ENCODE measurements at regions not wholly inside any gene's neighbourhood (a gene's known extent, or its start where the extent isn't known, plus 50 kb on each side); places are given as distances from the start of the nearest gene placed in this dataset.

GRCh38 chr10:130435961-130436360, 299.8 kb downstream of the GLRX3 start:
- DNase-seq: no peak

GRCh38 chr10:130438861-130439260, 302.7 kb downstream of the GLRX3 start:
- no peak for DNase-seq

DNA sequence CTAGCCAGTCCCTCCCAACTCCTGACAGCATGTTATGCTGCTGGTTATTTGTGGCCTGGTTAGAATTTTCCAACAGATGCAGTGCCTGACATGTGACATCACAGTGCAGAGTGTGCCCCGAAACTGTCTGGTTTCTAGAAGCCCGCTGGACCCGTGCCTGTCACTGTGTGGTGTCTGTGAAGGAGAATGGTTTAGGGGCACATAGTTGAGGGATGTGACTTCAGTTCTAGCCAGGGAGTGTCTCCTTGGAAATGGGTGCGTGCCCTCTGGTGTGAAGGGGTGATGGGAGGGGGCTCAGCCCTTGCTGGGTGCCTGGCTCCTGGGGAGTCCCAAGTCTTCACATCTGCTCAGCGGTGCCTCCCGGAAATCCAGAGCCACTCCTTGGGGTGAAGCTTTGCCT, 303.6 kb downstream of the GLRX3 start:
- DNase-seq: no peak

DNA sequence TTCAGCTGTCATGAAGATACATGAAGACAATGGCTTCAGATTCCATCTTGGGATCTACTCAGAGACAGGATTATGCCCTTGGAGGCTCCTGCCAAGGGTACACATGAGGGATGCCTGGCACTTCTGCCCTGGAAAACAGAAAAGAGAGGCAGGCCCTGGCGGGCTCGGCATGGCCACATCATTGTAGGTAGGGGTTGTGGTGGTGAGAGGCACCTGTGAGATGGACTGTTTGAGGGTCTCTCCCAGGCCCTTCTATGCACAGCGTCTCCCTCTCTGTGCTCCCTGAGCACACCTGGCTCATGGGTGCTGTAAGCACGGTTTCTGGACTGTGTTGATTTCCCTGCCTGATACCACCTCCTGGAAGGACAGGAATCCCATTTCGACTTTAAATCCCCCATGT, 304.3 kb downstream of the GLRX3 start:
- no peak for DNase-seq

GRCh38 chr10:130440971-130441370, 304.8 kb downstream of the GLRX3 start:
- DNase-seq: no peak

DNA sequence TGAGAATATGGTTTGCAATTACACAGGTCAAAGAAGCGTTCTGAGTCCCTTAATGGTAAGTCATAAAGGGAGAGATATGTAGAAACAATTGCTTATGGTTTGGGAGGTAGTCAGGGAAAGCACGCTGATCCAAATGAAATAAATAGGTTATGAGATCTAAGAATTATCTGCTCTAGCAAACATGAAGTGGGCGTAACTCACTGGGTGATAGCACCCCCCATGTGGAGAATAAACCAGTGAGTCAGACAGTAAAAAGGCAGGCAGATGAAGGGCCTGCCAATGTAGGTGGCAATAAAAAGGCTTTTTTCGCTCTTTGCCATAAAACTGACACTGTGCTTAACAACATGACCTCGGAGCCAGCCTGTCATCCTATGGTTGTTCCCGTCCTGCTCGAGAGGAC, 306.9 kb downstream of the GLRX3 start:
- no peak for DNase-seq

DNA sequence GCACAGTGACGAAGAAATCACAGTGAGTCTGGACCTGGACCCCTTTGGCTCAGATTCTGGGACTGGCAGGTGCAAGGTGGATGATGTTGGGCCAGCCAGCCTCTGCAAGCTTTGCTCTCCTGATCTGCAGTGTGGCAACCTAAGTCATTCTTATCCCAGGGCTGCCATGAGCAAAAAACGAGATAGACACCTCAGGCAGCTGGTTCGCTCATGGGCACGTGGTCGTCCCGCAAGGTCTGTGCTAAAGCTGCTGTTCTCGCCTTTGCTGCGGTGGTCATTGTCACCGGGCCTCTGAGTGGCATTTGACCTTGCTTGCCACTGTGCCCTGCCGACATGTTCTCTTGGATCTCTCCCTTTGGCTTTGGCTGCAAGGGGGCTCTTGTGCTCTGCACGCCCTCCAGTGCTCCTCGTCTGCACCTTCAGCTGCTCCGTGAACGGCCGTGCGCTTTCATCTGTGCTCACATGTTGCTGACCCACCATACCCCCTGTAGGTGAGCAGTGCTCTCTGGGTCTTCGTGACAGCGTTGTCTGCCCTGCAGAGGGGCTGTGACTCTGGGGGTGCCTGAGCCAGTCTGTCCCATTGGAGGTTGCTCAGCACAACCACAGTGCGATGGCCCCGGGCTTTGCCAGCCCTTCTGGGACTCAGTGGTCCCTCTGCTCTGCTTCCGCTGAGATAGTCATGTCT, 317.0 kb downstream of the GLRX3 start:
- no peak for DNase-seq

- DNase-seq: no peak
Observed at GRCh38 chr10:130453721-130454542, 317.7 kb downstream of the GLRX3 start.

- no peak for DNase-seq
Observed at GRCh38 chr10:130454543-130455000, 318.4 kb downstream of the GLRX3 start.

DNA sequence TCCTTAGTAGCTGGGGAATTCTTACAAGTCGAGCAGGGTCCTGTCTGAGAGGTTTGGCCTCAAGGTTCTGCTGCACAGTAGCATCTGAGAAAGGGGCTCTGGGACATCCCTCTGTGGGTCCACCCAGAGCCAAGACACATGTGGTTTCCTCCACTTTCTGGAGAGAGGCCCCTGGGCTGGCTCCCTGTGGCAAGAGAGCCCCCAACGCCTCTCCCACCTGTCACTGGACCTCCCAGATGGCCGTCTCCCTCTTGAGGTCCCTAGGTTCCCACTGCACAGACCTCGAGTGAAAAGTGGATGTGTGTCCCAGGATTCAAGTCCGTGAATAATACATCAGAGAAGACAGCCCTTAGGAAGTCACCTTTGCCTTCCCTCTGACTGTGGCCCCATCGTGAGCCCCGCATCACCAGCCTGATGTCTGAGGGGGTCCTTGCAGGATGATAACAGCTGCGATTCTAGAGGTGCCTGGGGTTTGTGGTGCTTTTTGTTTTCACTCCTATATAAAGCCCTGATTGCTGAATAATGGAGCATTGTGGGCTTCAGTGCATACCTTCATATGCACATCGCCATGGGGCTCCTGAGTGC, 319.0 kb downstream of the GLRX3 start:
- no peak for DNase-seq

- DNase-seq: no peak
Observed at GRCh38 chr10:130455791-130456190, 319.6 kb downstream of the GLRX3 start.

GRCh38 chr10:130456616-130457015, 320.4 kb downstream of the GLRX3 start:
- DNase-seq: no peak

DNA sequence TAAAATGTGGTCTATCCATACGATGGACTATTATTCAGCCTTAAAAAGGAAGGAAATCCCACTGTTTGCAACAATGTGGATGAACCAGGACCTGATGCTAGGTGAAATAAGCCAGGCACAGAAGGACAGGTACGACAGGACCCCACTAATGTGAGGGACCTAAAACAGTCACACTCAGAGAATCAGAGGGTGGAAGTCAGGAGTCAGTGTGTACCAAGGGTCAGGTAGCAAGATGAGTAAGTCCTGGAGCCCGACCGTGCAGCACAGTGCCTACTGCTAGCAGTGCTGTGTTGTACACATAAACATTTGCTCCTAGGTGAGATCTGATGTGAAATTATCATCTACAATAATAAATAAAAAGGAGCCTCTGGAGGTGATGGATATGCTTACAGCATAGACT, 322.3 kb downstream of the GLRX3 start:
- no peak for DNase-seq

GRCh38 chr10:130459011-130459410, 322.8 kb downstream of the GLRX3 start:
- no peak for DNase-seq

GRCh38 chr10:130459851-130460490, 323.8 kb downstream of the GLRX3 start:
- DNase-seq: no peak

GRCh38 chr10:130461631-130462030, 325.4 kb downstream of the GLRX3 start:
- DNase-seq: no peak

- DNase-seq: no peak
Observed at GRCh38 chr10:130463104-130463875, 327.1 kb downstream of the GLRX3 start.

GRCh38 chr10:130463876-130464364, 327.7 kb downstream of the GLRX3 start:
- no peak for DNase-seq

GRCh38 chr10:130464426-130464825, 328.2 kb downstream of the GLRX3 start:
- no peak for DNase-seq

DNA sequence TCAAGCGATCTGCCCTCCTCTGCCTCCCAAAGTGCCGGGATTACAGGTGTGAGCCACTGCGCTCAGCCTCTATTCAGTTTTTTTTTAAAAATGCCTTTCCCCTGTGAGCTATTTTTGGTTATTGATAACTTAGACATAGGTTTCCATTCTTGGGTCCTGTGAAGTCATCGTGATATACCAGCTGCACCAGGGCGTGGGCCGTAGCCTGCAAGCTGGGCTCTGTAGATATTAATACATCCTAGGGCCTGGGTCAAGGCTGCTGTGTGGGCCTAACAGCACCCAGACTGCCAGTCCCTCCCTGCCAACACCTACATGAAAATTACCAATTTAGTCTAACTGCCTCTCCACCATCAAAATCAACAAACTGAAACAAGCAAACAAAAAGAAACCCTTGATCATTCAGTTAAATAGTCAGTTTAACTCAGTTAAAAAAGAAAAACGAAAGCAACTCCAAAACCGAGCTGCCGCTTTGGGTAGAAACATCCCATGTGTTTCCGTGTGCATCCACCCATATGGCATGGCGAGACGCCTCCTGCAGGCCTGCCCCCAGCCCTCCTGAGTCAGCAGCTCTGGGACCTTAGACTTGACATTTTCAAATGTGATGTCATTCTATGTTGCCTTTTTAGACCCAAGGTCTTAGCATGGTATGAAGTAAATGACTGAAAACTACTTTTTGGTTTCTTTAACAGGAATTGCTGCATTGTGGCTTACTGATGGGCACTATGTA, 330.2 kb downstream of the GLRX3 start:
- DNase-seq: no peak

DNA sequence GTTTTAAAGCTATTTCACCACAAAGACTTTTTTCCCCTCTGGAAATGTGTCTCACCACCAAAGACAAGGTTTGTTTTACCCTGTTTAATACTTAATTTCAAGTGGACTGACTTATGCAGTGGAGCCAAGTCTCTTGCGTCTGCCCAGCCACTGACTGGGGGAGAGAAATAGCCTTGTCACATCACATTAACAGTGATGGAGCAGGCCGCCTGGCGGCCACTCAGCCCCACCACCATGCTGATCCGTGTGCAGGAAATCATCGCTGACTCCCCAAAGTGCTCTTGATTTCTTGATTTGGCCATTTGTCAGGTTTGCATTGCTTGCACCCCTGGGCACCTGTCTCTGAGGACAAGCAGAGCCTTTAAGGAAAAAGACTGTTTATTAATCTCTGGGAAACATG, 334.1 kb downstream of the GLRX3 start:
- DNase-seq: no peak

DNA sequence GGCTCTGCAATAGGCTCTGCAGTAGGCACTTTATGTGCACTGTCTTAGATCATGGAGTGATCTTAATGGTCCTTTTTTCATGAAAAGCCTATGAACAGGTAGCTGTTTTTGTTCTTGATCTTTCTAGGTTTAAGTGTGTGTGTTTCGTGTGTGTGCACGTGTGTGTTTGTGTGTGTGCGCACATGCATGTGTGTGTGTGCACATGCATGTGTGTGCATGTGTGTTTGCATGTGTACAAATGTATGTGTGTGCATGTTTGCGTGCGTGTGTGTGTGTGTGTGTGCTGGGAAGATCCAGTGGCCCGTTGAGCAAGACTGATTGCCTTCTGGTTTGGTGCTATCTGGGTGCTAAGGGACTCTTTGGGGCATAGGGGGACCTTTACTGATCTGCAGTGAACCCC, 334.8 kb downstream of the GLRX3 start:
- DNase-seq: no peak

All from NCI-H526 (cell line).